Activated T-helper 17 cell treated with anti-CD3 and anti-CD28 coated beads, Interleukin-2, amount 50 U/mL, for 72 hours (primary cell): ENCODE measurements at regions not wholly inside any gene's neighbourhood (a gene's known extent, or its start where the extent isn't known, plus 50 kb on each side); places are given as distances from the start of the nearest gene placed in this dataset.

ENCODE experiments used
- ATAC-seq: fragments of 150-1000 bp; cut with Tn5 transposase; replicated peaks from 2 replicates; pipeline ENCODE4 v1.10.0; 2021; ENCODE audit warnings: mild to moderate bottlenecking, moderate library complexity
- H3K27ac Mint-ChIP-seq: one replicate; pipeline ENCODE4 v1.8.0; 2022; ENCODE audit warnings: mixed read lengths
- H3K27me3 Mint-ChIP-seq: one replicate; pipeline ENCODE4 v1.8.0; 2022; ENCODE audit warnings: mixed read lengths
- H3K36me3 Mint-ChIP-seq: one replicate; pipeline ENCODE4 v1.8.0; 2022; ENCODE audit warnings: low read depth, mild to moderate bottlenecking, mixed read lengths
- H3K4me1 Mint-ChIP-seq: one replicate; pipeline ENCODE4 v1.8.0; 2022; ENCODE audit warnings: mixed read lengths
- H3K4me3 Mint-ChIP-seq: one replicate; pipeline ENCODE4 v1.8.0; 2022; ENCODE audit warnings: mild to moderate bottlenecking, mixed read lengths
- H3K9me3 Mint-ChIP-seq: one replicate; pipeline ENCODE4 v1.8.0; 2022; ENCODE audit warnings: mixed read lengths

- no peak for ATAC-seq
- peaks cover 24% of the 10 kb centered on the region for H3K27me3 Mint-ChIP-seq
- H3K27ac Mint-ChIP-seq: no peak overlapping the region
- H3K4me3 Mint-ChIP-seq: no peak overlapping the region
- no peaks in the 10 kb centered on the region for H3K9me3 Mint-ChIP-seq
- no peaks in the 10 kb centered on the region for H3K4me1 Mint-ChIP-seq
- H3K36me3 Mint-ChIP-seq: no peaks in the 10 kb centered on the region
These were observed 160.7 kb upstream of the PITX1 start for GRCh38 chr5:135194573-135195269.

- Mint-ChIP-seq H3K27me3 (peaks cover 23% of the 10 kb centered on the region), H3K9me3 (no peaks in the 10 kb centered on the region), H3K4me3 (no peak overlapping the region), H3K27ac (no peak overlapping the region), H3K36me3 (no peaks in the 10 kb centered on the region), H3K4me1 (no peaks in the 10 kb centered on the region)
- no peak for ATAC-seq
These were observed 160.1 kb upstream of the PITX1 start for GRCh38 chr5:135194126-135194488.

GRCh38 chr5:135193213-135194125 lies 159.4 kb upstream of the PITX1 start:
- H3K4me3 Mint-ChIP-seq: no peak overlapping the region
- no peaks in the 10 kb centered on the region for H3K4me1 Mint-ChIP-seq
- ATAC-seq: no peak
- H3K27ac Mint-ChIP-seq: no peak overlapping the region
- peaks cover 17% of the 10 kb centered on the region for H3K27me3 Mint-ChIP-seq
- H3K9me3 Mint-ChIP-seq: no peaks in the 10 kb centered on the region
- no peaks in the 10 kb centered on the region for H3K36me3 Mint-ChIP-seq

- no peak overlapping the region for H3K4me3 Mint-ChIP-seq
- no peak overlapping the region for H3K27ac Mint-ChIP-seq
- no peaks in the 10 kb centered on the region for H3K36me3 Mint-ChIP-seq
- H3K4me1 Mint-ChIP-seq: no peaks in the 10 kb centered on the region
- H3K27me3 Mint-ChIP-seq: peaks cover 14% of the 10 kb centered on the region
- ATAC-seq: no peak
- H3K9me3 Mint-ChIP-seq: no peaks in the 10 kb centered on the region
These were observed 158.3 kb upstream of the PITX1 start for GRCh38 chr5:135192351-135192750.

GRCh38 chr5:135191084-135191826 lies 157.2 kb upstream of the PITX1 start:
- Mint-ChIP-seq H3K4me3 (peak overlapping the region; percentile 59), H3K27ac (no peak overlapping the region), H3K36me3 (no peaks in the 10 kb centered on the region), H3K9me3 (no peaks in the 10 kb centered on the region), H3K27me3 (peaks cover 11% of the 10 kb centered on the region), H3K4me1 (no peaks in the 10 kb centered on the region)
- peak; percentile 97 for ATAC-seq

- ATAC-seq: no peak
- Mint-ChIP-seq H3K27me3 (peaks cover 11% of the 10 kb centered on the region), H3K36me3 (no peaks in the 10 kb centered on the region), H3K4me1 (no peaks in the 10 kb centered on the region), H3K9me3 (no peaks in the 10 kb centered on the region), H3K27ac (no peak overlapping the region), H3K4me3 (peak overlapping the region; percentile 59)
These were observed 156.5 kb upstream of the PITX1 start for GRCh38 chr5:135190416-135191083.

- H3K36me3 Mint-ChIP-seq: no peaks in the 10 kb centered on the region
- ATAC-seq: no peak
- peaks cover 11% of the 10 kb centered on the region for H3K27me3 Mint-ChIP-seq
- no peak overlapping the region for H3K27ac Mint-ChIP-seq
- no peaks in the 10 kb centered on the region for H3K9me3 Mint-ChIP-seq
- H3K4me1 Mint-ChIP-seq: no peaks in the 10 kb centered on the region
- H3K4me3 Mint-ChIP-seq: no peak overlapping the region
These were observed 155.0 kb upstream of the PITX1 start for GRCh38 chr5:135189024-135189423.

GRCh38 chr5:135188233-135188914 lies 154.3 kb upstream of the PITX1 start:
- Mint-ChIP-seq H3K36me3 (no peaks in the 10 kb centered on the region), H3K4me3 (no peak overlapping the region), H3K9me3 (no peaks in the 10 kb centered on the region), H3K27ac (no peak overlapping the region), H3K4me1 (no peaks in the 10 kb centered on the region), H3K27me3 (peaks cover 11% of the 10 kb centered on the region)
- no peak for ATAC-seq

GRCh38 chr5:135186662-135187522 lies 152.9 kb upstream of the PITX1 start:
- no peak for ATAC-seq
- H3K27ac Mint-ChIP-seq: no peak overlapping the region
- no peaks in the 10 kb centered on the region for H3K9me3 Mint-ChIP-seq
- H3K4me3 Mint-ChIP-seq: no peak overlapping the region
- H3K36me3 Mint-ChIP-seq: no peaks in the 10 kb centered on the region
- H3K4me1 Mint-ChIP-seq: no peaks in the 10 kb centered on the region
- peaks cover 11% of the 10 kb centered on the region for H3K27me3 Mint-ChIP-seq

GRCh38 chr5:135185481-135186065 lies 151.5 kb upstream of the PITX1 start:
- Mint-ChIP-seq H3K4me3 (no peak overlapping the region), H3K36me3 (no peaks in the 10 kb centered on the region), H3K9me3 (no peaks in the 10 kb centered on the region), H3K4me1 (no peaks in the 10 kb centered on the region), H3K27me3 (peaks cover 8% of the 10 kb centered on the region), H3K27ac (no peak overlapping the region)
- ATAC-seq: no peak

- no peak overlapping the region for H3K27ac Mint-ChIP-seq
- H3K36me3 Mint-ChIP-seq: no peaks in the 10 kb centered on the region
- no peak overlapping the region for H3K4me3 Mint-ChIP-seq
- peaks cover 2% of the 10 kb centered on the region for H3K27me3 Mint-ChIP-seq
- no peak for ATAC-seq
- no peaks in the 10 kb centered on the region for H3K9me3 Mint-ChIP-seq
- no peaks in the 10 kb centered on the region for H3K4me1 Mint-ChIP-seq
These were observed 150.6 kb upstream of the PITX1 start for GRCh38 chr5:135184646-135185045.

- no peaks in the 10 kb centered on the region for H3K36me3 Mint-ChIP-seq
- peak; percentile 55 for ATAC-seq
These were observed 149.4 kb upstream of the PITX1 start for GRCh38 chr5:135183464-135183863.

GRCh38 chr5:135182675-135183074 lies 148.6 kb upstream of the PITX1 start:
- Mint-ChIP-seq H3K4me1 (no peaks in the 10 kb centered on the region), H3K9me3 (no peaks in the 10 kb centered on the region), H3K27me3 (peaks cover 2% of the 10 kb centered on the region), H3K4me3 (no peak overlapping the region), H3K36me3 (no peaks in the 10 kb centered on the region), H3K27ac (no peak overlapping the region)
- ATAC-seq: no peak

More at GRCh38 chr5:135183464-135183863, 149.4 kb upstream of the PITX1 start:
- H3K27me3 Mint-ChIP-seq: no peaks in the 10 kb centered on the region
- no peak overlapping the region for H3K27ac Mint-ChIP-seq
- no peaks in the 10 kb centered on the region for H3K9me3 Mint-ChIP-seq
- H3K4me1 Mint-ChIP-seq: no peaks in the 10 kb centered on the region
- no peak overlapping the region for H3K4me3 Mint-ChIP-seq
